GM19035 (cell line): ENCODE measurements at regions not wholly inside any gene's neighbourhood (a gene's known extent, or its start where the extent isn't known, plus 50 kb on each side); places are given as distances from the start of the nearest gene placed in this dataset.
"Not testable (repeated sequence)": the region's sequence is repeated elsewhere in the genome, so short reads cannot be mapped to it uniquely, and the experiment has no call there.

Experiments used
- ATAC-seq: cut with Tn5 transposase; IDR thresholded peaks from one replicate; pipeline ENCODE4 v1.9.1; 2021; ENCODE audit not compliant: unreplicated experiment

DNA sequence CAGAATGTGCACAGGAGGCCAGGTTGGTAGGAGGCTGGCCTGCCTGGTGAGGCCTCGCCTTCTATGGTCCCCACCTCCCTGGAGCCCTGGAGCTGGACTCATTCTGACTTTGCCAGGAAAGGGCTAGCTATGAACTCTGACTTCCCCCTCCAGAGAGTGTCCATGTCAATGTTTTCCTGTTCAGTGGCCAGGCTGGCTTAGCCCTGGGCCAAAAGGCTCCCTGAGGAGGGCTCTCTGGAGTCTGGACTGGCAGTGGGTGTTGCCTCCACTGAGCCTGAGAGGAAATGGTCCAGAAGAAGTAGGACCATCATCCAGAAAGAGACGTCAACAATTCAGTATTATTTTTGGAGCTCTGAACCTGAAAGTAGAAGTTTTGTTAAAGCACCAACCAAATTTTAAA lies 178.7 kb downstream of the CHIC2 start:
- no peak for ATAC-seq

DNA sequence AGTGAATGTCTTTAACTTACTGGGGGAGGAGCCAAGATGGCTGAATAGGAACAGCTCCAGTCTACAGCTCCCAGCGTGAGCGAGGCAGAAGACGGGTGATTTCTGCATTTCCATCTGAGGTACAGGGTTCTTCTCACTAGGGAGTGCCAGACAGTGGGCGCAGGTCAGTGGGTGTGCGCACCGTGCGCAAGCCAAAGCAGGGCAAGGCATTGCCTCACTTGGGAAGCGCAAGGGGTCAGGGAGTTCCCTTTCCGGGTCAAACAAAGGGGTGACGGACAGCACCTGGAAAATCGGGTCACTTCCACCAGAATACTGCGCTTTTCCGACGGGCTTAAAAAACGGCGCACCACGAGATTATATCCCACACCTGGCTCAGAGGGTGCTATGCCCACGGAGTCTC lies 187.3 kb downstream of the CHIC2 start:
- not testable (repeated sequence) for ATAC-seq

DNA sequence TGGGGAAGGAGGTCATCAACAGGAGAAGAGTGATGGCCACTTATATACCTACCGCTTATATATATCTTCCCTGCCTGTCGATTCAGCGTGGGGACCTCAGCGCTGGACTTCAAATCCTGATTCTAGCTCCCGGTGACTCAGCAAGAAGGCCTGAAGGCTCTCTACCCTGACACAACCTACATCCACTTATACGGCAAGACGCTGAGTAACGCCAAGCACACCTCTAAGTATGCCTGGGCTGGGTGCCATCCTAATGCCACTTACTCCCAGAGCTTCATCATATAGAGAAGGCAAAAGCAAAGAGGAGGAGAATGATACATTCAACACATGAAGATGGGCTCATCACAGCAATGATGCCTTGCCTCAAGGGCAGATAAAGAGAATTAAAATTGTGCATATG lies 198.3 kb downstream of the CHIC2 start:
- ATAC-seq = no peak

DNA sequence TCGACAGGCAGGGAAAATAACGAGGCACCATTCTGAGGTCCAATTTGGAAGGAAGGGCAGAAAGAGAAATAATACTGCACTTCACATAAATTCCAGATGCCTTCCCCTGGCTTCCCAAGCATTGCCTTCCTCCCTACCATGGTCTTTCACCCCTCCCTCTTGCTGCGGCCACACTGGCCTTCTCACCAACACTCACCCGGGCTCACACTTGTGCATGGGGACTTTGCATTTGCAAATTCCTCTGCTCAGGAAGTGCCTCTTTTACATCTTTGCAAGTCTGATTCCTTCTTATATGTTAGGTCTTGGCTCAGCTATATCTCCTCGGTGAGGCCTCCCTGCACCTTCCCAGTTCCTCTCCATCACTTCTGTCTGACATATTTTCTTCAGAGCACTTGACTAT lies 199.4 kb downstream of the CHIC2 start:
- no peak for ATAC-seq

DNA sequence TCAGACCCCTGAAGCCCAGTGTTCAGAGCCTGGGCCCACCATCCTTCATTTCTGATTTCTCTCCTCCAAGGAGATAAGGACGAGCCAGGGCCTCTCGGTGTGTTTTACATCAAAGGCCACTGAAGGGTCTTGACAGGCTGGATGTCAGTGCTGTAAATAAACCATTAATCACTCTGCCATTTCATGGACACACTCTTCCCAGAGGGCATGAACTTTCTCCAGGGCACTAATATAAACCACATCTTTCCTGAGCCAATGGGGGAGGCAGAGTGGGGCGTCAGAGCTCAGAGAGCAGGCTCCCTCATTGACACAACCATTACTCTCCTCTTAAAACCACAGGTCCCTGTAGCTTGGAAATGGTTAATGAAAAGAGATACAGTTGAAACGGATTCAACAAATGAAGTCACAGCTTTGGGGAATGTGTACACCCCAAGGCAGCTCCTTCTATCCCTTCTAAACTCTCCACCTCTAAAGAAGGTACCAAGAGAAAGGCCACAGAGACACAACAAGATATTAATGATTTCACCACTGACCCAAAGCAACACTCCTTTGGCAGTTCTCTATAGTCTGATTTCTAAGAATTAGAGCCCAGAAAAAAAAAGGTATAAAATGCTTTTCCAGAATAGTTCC lies 200.6 kb downstream of the CHIC2 start:
- no peak for ATAC-seq

DNA sequence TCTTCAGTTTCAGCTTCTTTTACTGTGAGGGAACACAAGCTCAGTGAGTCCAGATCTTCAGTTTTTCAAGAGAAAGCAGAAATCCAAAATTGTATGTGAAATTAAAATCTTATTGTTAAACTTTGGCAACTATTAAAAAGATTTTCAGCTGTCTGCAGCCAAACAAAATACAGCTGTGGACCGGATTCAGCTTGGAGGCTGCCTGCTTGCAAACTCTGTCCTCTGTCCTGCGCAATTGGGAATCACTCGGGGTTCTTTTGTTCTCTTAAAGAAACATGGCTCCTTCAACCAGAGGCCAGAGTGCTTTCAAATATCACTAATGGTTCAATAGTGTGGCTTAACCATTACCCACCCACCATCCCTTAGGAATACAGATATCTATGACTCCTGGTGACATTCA lies 201.2 kb downstream of the CHIC2 start:
- no peak for ATAC-seq

DNA sequence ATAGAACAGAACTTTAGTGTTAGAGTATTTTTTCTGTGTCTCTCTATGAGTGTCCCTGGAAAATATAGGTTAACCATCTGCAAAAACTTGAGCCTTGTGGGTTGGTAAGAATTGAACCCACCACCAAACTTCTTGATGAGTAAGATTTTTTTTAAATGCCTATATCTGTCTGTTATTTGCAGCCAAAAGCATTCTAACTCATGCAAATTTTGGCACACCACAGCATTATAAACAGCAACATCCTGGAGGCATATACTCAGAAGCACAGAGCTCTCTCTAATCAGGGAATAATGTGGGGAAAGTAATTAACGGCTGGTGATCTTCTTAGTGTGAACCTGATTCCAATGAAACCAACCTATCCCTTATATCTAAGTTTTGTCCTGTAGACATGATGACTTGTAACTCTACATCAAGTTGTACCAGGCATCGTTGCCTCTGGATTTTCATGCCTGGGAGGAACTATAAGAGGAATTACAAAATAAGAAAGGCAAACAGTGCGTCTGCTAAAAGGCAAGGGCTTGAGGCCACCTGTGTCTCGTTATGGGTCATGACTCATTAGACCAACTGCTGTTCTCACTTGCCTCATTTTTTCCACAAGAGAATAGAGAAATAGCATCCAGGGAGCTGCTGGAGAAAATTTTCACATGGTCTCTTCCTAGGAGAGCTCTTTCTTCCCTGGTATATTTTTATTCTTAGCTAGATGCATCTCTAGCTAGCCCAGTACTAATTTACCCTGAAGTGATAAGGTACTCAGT lies 202.4 kb downstream of the CHIC2 start:
- ATAC-seq = no peak

DNA sequence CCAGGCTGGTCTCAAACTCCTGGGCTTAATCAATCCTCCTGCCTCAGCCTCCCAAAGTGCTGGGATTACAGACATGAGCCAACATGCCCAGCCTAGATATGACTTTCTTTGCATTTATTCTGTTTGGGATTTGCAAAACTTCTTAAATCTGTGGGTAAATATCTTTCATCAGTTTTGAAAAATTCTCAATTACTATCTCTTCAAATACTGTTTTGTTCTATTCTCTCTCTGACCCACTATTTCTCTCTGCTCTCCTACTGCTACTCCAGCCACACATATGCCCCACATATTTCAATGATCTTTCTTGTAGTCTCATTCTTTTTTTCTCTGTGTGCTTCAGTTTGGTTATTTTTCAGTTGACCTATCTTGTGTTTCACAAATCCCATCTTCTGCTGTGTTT lies 205.1 kb downstream of the CHIC2 start:
- ATAC-seq = no peak

DNA sequence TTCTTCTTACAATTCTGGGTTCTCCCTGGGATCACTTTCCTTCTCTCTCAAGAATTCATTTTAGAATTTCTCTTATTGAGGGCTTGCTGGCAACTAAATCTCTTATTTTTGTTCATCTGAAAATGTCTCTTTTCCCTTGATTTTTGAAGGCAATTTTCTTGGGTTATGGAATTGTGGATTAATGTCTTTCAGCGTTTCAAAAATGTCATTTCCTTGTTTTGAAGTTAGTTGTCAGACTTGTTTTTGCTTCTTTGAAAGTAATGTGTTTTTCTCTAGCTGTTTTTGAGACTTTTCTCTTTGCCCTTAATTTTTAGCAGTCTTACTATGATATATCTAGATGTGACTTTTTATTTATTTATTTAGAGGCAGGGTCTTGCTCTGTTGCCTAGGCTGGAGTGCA lies 205.7 kb downstream of the CHIC2 start:
- no peak for ATAC-seq

DNA sequence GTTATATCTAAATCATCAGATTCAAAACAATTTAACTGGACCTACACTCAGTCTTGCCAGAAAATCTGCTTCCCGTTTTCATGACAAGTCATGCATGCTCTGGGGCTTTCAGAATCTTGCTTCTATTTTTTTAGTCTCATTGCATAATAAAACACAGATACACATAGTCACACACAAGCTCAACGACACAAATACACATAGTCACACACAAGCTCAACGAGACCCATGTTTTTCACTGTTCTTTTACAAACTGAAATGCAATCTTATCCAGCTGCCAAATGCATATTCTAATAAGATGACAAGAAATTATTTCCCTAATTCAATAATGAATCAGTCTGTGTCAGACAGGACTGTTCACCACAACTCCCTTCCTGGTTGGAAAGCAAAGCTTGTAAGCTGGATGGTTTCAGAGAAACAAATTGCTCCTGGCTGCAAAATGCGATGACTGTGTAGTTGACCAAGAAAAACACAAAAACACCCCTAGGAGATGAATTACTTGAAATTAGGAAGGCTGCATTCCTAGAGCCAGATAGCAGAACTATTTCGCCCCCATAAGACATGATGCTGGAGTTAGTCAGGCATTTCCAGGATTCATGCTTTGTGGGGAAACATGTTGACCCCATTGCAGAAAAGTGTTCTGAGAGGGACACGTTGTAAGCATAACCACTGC lies 208.7 kb downstream of the CHIC2 start:
- no peak for ATAC-seq

DNA sequence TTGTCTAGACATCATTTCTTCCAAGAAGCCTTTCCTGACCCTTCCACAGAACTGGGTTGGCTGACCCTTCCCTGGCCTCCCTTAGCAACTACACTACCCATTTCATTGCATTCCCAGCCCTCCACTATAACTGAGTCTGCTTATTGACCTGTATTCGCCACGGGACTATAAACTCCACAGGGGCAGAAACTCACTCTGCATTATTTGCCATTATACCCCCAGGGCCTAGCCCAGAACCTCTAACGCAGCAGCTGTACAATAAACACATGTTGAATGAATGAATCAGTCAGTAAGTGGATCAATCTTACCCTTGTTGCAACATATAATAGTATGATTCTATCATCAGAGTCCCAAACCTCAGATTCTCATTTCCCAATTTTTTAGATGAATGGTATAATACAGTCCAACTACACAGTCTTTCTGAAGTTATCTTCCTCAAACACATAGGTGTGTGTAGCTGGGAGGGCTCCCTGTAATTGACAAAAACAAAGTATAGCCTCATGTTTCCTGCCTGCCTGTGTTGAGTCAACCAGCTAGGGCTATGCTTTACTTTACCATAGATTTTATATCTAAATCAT lies 209.3 kb downstream of the CHIC2 start:
- ATAC-seq = no peak

DNA sequence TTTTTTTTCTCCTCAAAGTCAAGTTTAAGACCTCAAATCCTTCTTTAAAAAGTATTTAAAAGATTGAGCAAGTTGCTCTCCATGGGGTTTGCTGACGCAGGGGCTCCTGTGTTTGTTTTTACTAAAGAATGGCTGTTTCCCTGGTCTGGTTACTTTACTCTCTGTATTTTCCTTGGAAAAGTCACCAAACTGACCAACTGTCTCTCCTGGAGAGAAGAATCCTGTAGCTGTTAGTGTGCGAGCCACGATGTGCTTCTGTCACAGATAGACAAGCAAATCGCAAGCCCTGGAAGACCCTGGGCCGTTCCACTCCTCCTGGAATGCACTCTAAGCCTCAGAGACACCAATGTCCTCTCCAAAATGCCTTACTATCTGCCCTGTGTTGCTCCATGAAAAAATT lies 212.1 kb downstream of the CHIC2 start:
- ATAC-seq = no peak

DNA sequence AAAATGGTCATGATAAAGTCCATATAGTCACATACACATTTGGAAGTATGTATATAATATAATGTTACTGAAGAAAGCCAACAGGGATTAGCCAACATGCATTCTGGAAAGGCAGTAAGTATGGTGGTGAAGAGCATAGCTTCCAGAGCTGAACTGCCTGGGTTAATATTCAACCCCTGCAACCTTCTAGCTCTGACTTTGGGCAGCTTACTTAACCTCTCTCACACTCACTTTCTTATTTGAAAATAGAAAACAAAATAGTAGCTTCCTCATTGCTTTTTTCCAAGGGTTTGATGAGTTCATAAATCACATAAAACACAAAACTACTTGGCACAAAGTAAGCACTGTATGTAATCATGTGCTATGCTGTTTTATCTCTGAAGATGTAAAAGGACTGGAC lies 216.4 kb downstream of the CHIC2 start:
- no peak for ATAC-seq

DNA sequence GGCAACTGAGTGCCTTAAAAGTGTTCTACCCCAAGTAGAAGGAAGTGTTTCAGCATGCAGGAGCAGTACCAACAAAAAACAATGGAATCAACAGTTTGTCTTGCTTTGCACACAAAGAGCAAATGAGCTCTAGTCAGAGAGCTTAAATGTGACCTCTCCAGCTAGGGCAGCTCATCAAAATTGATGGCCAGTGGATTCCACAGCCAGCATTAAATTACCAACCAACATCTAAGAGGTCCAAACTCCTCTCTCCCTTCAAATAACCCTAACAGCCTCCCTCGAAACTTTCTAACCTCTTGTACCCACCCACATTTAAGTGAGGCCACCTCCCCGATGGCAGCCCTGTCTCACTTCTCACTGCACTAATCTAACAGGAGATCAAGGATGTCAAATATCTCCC lies 219.9 kb downstream of the CHIC2 start:
- no peak for ATAC-seq

DNA sequence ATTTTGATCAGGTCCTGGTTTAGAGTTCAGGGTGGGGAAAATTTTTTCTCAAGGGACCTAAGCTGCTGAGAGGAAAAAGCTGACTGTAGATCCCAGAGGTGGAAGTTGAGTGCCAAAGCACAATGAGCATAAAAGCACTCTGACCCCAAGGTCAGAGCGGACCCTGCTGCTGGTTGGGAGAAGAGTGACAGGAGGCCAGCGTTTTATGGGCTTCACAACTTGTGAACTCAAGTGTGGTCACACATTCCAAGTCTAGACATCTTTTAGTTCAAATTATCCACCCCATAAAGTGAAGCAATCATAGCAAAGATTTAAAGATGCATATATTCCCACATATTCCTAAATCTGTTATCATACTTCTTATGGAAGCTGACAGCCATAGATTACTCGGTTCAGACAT lies 220.3 kb downstream of the CHIC2 start:
- ATAC-seq = no peak

DNA sequence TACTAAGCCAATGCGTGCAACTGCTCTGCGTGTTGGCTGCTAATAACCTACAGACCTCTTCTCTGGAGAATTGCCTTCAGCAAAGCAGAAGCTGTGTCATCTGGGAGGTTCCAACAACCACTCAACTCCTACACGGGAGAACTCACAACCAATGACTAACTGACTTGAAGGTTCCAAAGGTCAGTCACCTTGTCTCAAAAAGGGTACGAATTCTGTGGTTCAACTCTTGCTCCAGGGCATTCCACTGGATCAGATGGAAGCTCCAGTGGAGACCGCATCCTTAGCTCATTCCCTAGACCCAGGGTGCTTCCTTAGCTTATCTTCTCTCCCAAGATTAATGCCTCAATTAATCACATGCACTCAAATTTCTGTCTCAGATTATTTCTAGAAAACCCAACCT lies 222.7 kb downstream of the CHIC2 start:
- ATAC-seq = no peak

DNA sequence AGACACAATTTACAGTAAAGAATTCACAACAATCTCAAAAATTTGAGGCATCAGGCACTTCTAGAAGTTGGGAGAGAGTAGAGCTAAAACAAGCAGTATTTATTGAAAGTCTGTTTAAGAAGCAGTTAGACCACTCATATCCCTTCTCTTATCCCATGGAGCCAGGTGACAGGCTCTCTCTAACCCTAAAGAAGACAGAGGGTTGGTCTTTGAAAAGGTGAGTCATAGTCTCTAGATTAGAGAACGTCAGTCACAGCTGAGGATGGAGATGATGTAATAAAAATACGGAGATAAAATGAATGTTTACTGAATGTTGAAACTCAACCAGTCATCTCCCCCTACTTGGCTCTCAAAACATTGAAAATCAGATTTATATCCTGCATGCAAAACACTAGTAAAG lies 223.8 kb downstream of the CHIC2 start:
- no peak for ATAC-seq

DNA sequence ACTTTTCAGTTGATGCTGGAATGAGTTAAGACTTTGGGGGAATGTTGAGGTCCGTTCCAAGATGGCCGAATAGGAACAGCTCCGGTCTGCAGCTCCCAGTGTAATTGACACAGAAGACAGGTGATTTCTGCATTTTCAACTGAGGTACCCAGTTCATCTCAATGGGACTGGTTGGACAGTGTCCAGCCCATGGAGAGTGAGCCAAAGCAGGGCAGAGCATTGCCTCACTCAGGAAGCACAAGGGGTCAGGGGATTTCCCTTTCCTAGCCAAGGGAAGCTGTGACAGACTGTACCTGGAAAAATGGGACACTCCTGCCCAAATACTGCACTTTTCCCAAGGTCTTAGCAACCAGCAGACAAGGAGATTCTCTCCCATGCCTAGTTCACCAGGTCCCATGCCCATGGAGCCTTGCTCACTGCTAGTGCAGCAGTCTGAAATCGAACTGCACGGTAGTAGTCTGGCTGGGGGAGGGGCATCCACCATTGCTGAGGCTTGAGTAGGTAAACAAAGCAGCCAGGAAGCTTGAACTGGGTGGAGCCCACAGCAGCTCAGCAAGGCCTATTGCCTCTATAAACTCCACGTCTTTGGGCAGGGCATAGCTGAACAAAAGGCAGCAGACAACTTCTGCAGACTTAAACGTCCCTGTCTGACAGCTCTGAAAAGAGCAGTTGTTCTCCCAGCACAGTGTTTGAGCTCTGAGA lies 231.0 kb downstream of the CHIC2 start:
- not testable (repeated sequence) for ATAC-seq

DNA sequence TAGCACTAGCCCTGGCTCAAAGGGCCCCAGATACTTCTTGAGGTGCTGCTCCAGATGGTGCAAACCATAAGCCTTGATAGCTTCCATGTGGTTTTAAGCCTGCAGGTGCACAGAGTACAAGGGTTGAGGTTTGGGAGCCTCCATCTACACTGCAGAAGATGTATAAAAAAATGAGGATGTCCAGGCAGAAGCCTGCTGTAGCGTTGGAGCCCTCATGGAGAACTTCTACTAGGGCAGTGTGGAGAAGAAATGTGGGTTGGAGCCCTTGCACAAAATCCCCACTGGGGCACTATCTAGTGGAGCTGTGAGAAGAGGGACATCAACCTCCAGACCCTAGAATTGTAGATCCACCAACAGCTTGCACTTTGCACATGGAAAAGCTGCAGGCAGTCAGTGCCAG lies 231.9 kb downstream of the CHIC2 start:
- no peak for ATAC-seq

DNA sequence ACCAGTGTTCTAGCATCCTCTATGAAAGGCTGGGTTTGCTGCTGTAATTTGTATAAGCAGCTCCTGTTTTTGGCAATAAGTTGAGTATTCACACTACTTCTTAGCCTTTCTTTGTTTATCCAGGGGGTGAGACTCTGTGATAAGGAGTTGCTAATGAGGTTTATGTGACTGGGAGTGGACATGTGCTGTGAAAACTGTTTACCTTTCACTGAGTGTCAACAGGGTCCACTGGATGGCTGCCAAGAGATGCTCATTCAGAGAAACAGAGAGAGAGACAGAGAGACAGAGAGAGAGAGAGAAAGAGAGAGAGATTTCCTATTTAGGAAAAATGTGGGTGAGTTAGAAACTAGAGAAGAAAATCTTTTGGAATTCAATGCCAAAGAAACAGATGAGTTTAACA lies 233.9 kb downstream of the CHIC2 start:
- no peak for ATAC-seq

DNA sequence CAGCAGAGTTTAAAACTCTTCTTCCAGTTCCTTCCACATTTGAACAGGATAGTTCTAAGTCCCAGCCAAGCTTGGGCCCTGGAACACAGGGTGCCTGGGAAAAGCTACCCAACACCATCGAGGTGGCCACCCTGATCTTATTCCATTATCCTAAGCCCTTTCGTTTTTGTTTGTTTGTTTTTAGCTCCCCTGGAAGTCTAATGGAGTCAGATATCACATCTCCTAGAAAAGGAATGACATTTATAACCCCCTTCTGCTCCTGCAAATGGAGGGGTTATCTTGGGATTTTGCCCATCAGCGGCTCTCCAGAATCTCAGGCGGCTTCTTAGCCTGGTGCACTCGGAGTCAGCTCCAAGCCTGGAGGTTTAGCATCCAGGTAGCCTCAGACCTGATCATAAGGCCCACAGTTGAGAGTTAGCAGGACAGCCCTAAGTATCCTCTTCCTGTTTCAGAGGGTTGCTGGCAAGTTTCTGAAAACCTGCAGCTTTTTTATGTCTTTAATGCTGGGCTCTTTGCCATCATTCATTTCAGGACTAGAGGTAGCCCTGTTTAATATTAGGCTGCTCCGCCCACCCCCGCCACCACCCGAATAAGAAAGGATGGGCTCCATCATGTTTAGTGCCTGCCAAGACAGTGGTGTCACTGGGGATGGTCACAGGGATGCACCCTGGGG lies 230.0 kb upstream of the LNX1 start:
- no peak for ATAC-seq
